Trophoblast cell (in vitro differentiated cells and primary cell): ENCODE measurements at regions not wholly inside any gene's neighbourhood (a gene's known extent, or its start where the extent isn't known, plus 50 kb on each side); places are given as distances from the start of the nearest gene placed in this dataset.
"Not testable (repeated sequence)": the region's sequence is repeated elsewhere in the genome, so short reads cannot be mapped to it uniquely, and the experiment has no call there.

ENCODE experiments used
- DNase-seq, 2 donors: peaks; one replicate each; pipeline ENCODE4 v3.0.0-alpha.2; 2016
- H2AFZ ChIP-seq: 2 replicates; pipeline ENCODE4 v1.6.1; 2013; ENCODE audit warnings: low read length, moderate library complexity, mild to moderate bottlenecking; ENCODE audit not compliant: insufficient read depth, poor library complexity
- H2AK5ac ChIP-seq: 2 replicates; pipeline ENCODE4 v1.6.1; 2013; ENCODE audit warnings: mild to moderate bottlenecking, low read length
- H2BK120ac ChIP-seq: 2 replicates; pipeline ENCODE4 v1.6.1; 2013; ENCODE audit warnings: low read length, mild to moderate bottlenecking, moderate library complexity; ENCODE audit not compliant: insufficient read depth, poor library complexity
- H2BK12ac ChIP-seq: 2 replicates; pipeline ENCODE4 v1.6.1; 2013; ENCODE audit warnings: mild to moderate bottlenecking, low read length, moderate library complexity
- H2BK5ac ChIP-seq: 2 replicates; pipeline ENCODE4 v1.6.1; 2013; ENCODE audit warnings: low read length, low read depth, moderate library complexity, mild to moderate bottlenecking; ENCODE audit not compliant: poor library complexity
- H3K14ac ChIP-seq: 2 replicates; pipeline ENCODE4 v1.6.1; 2013; ENCODE audit warnings: mild to moderate bottlenecking, low read length
- H3K18ac ChIP-seq: 2 replicates; pipeline ENCODE4 v1.6.1; 2013; ENCODE audit warnings: mild to moderate bottlenecking, low read length
- H3K23ac ChIP-seq: 2 replicates; pipeline ENCODE4 v1.6.1; 2013; ENCODE audit warnings: low read length
- H3K27ac ChIP-seq: 2 replicates; pipeline ENCODE4 v1.5.1; 2013; ENCODE audit warnings: low read depth, mild to moderate bottlenecking, inconsistent platforms, low read length, moderate library complexity
- H3K27me3 ChIP-seq: 2 replicates; pipeline ENCODE4 v1.6.1; 2013; ENCODE audit warnings: inconsistent platforms, mild to moderate bottlenecking, low read length, moderate library complexity; ENCODE audit not compliant: insufficient read depth
- H3K36me3 ChIP-seq, 2 experiments: 1 replicate in 1 of 2; 2 replicates in 1 of 2; pipeline ENCODE4 v1.6.1; 2013; ENCODE audit warnings: low read length in 2 of 2, mild to moderate bottlenecking in 2 of 2, moderate library complexity in 1 of 2; ENCODE audit not compliant: insufficient read depth in 2 of 2, control insufficient read depth in 1 of 2
- H3K4ac ChIP-seq: 2 replicates; pipeline ENCODE4 v1.6.1; 2013; ENCODE audit warnings: low read depth, mild to moderate bottlenecking, low read length, moderate library complexity
- H3K4me1 ChIP-seq, 2 experiments: 1 replicate in 1 of 2; 2 replicates in 1 of 2; pipeline ENCODE4 v1.6.1; 2013; ENCODE audit warnings: low read length in 2 of 2, mild to moderate bottlenecking in 2 of 2, moderate library complexity in 1 of 2; ENCODE audit not compliant: insufficient read depth in 2 of 2, control insufficient read depth in 1 of 2
- H3K4me2 ChIP-seq: 2 replicates; pipeline ENCODE4 v1.6.1; 2013; ENCODE audit warnings: inconsistent platforms, mild to moderate bottlenecking, low read length, moderate library complexity
- H3K4me3 ChIP-seq: 2 replicates; pipeline ENCODE4 v1.5.1; 2013; ENCODE audit warnings: mild to moderate bottlenecking, low read depth, low read length, inconsistent platforms
- H3K79me1 ChIP-seq: one replicate; pipeline ENCODE4 v1.6.1; 2013; ENCODE audit warnings: low read length
- H3K79me2 ChIP-seq: 2 replicates; pipeline ENCODE4 v1.6.1; 2013; ENCODE audit warnings: low read length, mild to moderate bottlenecking; ENCODE audit not compliant: control insufficient read depth, insufficient read depth, poor library complexity
- H3K9ac ChIP-seq: 2 replicates; pipeline ENCODE4 v1.6.1; 2013; ENCODE audit warnings: mild to moderate bottlenecking, low read length
- H3K9me3 ChIP-seq: 2 replicates; pipeline ENCODE4 v1.6.1; 2013; ENCODE audit warnings: low read depth, mild to moderate bottlenecking, control low read depth, inconsistent platforms, low read length; ENCODE audit not compliant: insufficient read depth
- H4K12ac ChIP-seq: 2 replicates; pipeline ENCODE4 v1.6.1; 2013; ENCODE audit warnings: low read depth, mild to moderate bottlenecking, low read length, moderate library complexity
- H4K8ac ChIP-seq: 2 replicates; pipeline ENCODE4 v1.6.1; 2013; ENCODE audit warnings: low read depth, mild to moderate bottlenecking, low read length, moderate library complexity
- H4K91ac ChIP-seq: one replicate; pipeline ENCODE4 v1.6.1; 2013; ENCODE audit warnings: low read depth, mild to moderate bottlenecking, low read length, moderate library complexity
- WGBS: extraction: QIAGEN DNeasy Blood & Tissue Kit; methylation state at CpG from one replicate; pipeline ENCODE4 v1.1.7; 2013; ENCODE audit warnings: missing lambda C conversion rate; ENCODE audit not compliant: insufficient read length, insufficient coverage; ENCODE audit errors: extremely low coverage; 5-methylcytosine and 5-hydroxymethylcytosine counted together

DNA sequence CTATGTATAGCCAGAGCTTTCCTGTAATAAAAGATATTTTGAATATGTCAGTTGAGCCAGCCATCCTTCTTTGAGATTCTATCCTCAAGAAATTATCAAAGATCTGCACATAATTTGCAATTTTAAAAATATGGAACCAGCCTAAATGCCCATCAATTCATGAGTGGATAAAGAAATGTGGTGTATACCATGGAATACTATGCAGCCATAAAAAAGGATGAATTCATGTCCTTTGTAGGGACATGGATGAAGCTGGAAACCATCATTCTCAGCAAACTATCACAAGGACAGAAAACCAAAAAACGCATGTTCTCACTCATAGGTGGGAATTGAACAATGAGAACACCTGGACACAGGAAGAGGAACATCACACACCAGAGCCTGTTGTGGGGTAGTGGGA is 150.5 kb upstream of the TOP1 start:
- not testable (repeated sequence) for DNase-seq, H4K91ac ChIP-seq, H4K8ac ChIP-seq, H2BK5ac ChIP-seq, H4K12ac ChIP-seq, H2BK120ac ChIP-seq, H2BK12ac ChIP-seq, H3K9ac ChIP-seq, H3K79me2 ChIP-seq, H3K14ac ChIP-seq, H2AK5ac ChIP-seq, H3K4me3 ChIP-seq, H3K36me3 ChIP-seq, H3K4ac ChIP-seq, H3K4me1 ChIP-seq, H3K23ac ChIP-seq, H3K79me1 ChIP-seq, H2AFZ ChIP-seq, H3K18ac ChIP-seq, H3K4me2 ChIP-seq, H3K27ac ChIP-seq, H3K27me3 ChIP-seq, H3K9me3 ChIP-seq
- no CpG with 5 or more reads among the region's 1 CpG for WGBS

- Histone ChIP-seq H4K91ac (no peak overlapping the region), H3K4ac (no peak overlapping the region), H3K18ac (no peak overlapping the region), H3K9ac (no peak overlapping the region), H2AK5ac (no peak overlapping the region), H3K4me2 (no peak overlapping the region), H3K27me3 (no peaks in the 10 kb centered on the region), H3K14ac (no peak overlapping the region), H2AFZ (no peak overlapping the region), H3K79me1 (no peaks in the 10 kb centered on the region), H4K8ac (no peak overlapping the region), H2BK5ac (no peak overlapping the region), H3K23ac (no peak overlapping the region), H3K9me3 (peaks cover 2% of the 10 kb centered on the region), H4K12ac (no peak overlapping the region), H3K79me2 (no peaks in the 10 kb centered on the region), H3K4me3 (no peak overlapping the region), H2BK12ac (no peak overlapping the region), H3K4me1 (no peaks in the 10 kb centered on the region), H2BK120ac (no peak overlapping the region), H3K36me3 (no peaks in the 10 kb centered on the region), H3K27ac (no peak overlapping the region)
- WGBS: no CpG with 5 or more reads among the region's 3 CpGs
- DNase-seq: no peak
Observed at GRCh38 chr20:40880063-40880728, 148.4 kb upstream of the TOP1 start.

GRCh38 chr20:40880729-40881109 is 147.9 kb upstream of the TOP1 start:
- Histone ChIP-seq H3K9me3 (peaks cover 2% of the 10 kb centered on the region), H2BK12ac (no peak overlapping the region), H3K79me2 (no peaks in the 10 kb centered on the region), H3K9ac (no peak overlapping the region), H3K4ac (no peak overlapping the region), H3K23ac (no peak overlapping the region), H2AK5ac (no peak overlapping the region), H3K27me3 (no peaks in the 10 kb centered on the region), H3K4me2 (no peak overlapping the region), H3K4me1 (no peaks in the 10 kb centered on the region), H2BK5ac (no peak overlapping the region), H2BK120ac (no peak overlapping the region), H2AFZ (no peak overlapping the region), H4K12ac (no peak overlapping the region), H3K27ac (no peak overlapping the region), H3K79me1 (no peaks in the 10 kb centered on the region), H4K8ac (no peak overlapping the region), H3K4me3 (no peak overlapping the region), H3K14ac (no peak overlapping the region), H3K18ac (no peak overlapping the region), H4K91ac (no peak overlapping the region), H3K36me3 (no peaks in the 10 kb centered on the region)
- DNase-seq: no peak
- no CpG with 5 or more reads among the region's 2 CpGs for WGBS

DNA sequence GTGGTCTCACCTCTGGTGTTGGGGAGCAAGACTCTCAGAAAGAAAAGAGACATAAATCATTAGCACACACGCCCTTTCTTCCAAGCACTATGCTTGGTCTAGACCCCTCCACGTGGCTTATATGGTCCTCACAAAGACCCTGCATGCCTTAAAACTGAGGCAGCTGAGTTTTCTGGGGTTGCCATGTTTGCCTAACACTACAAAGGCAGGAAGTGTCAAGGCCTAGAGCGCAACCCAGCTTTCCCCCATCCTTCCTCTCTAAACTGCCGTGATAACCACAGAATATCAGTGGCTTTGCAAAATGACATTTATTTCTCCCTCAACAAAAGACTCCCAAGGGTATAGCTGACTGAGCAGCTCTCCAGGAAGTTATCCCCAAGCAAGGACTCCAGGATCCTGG is 146.5 kb upstream of the TOP1 start:
- H3K4me2 ChIP-seq: no peak overlapping the region
- no peak overlapping the region for H2BK12ac ChIP-seq
- no peak overlapping the region for H4K8ac ChIP-seq
- H3K18ac ChIP-seq: no peak overlapping the region
- peaks cover 2% of the 10 kb centered on the region for H3K9me3 ChIP-seq
- H4K12ac ChIP-seq: no peak overlapping the region
- no peaks in the 10 kb centered on the region for H3K79me1 ChIP-seq
- H3K36me3 ChIP-seq: no peaks in the 10 kb centered on the region
- no peak overlapping the region for H2BK5ac ChIP-seq
- H3K27ac ChIP-seq: no peak overlapping the region
- H2AK5ac ChIP-seq: no peak overlapping the region
- H2AFZ ChIP-seq: no peak overlapping the region
- no peak overlapping the region for H3K9ac ChIP-seq
- no peak overlapping the region for H3K23ac ChIP-seq
- no CpG with 5 or more reads among the region's 4 CpGs for WGBS
- H4K91ac ChIP-seq: no peak overlapping the region
- H3K4ac ChIP-seq: no peak overlapping the region
- H2BK120ac ChIP-seq: no peak overlapping the region
- H3K4me3 ChIP-seq: no peak overlapping the region
- DNase-seq: no peak
- no peaks in the 10 kb centered on the region for H3K79me2 ChIP-seq
- H3K14ac ChIP-seq: no peak overlapping the region
- H3K4me1 ChIP-seq: no peaks in the 10 kb centered on the region
- H3K27me3 ChIP-seq: no peaks in the 10 kb centered on the region
